ENCODE measurements at regions not wholly inside any gene's neighbourhood (a gene's known extent, or its start where the extent isn't known, plus 50 kb on each side); places are given as distances from the start of the nearest gene placed in this dataset.
"Not testable (repeated sequence)": the region's sequence is repeated elsewhere in the genome, so short reads cannot be mapped to it uniquely, and the experiment has no call there.

GRCh38 chr4:94032754-94033153 lies 174.9 kb upstream of the SMARCAD1 start:
- Histone ChIP-seq H3K4me3 (no peak overlapping the region), H3K4me1 (no peaks in the 10 kb centered on the region), H3K27me3 (ENCODE audit: insufficient read depth in 3 of 3, low read length in 2 of 3) (no peaks in the 10 kb centered on the region), H3K36me3 (ENCODE audit: insufficient read depth in 1 of 2, low read depth in 1 of 2) (no peaks in the 10 kb centered on the region), H3K27ac (no peak overlapping the region), H3K9me3 (no peaks in the 10 kb centered on the region)
- WGBS, 3 donors: 15 to 27% (median 20%) methylated on average over 2 of the region's 2 CpGs
- intact Hi-C loops (cut with DNase I): no loop called here
- DNase-seq (no peak), ATAC-seq (no peak)
- no peak for TF ChIP-seq CTCF (IDR thresholded peaks at IDR 0.05)

- no peaks in the 10 kb centered on the region for H3K36me3 ChIP-seq (ENCODE audit: insufficient read depth in 1 of 2, low read depth in 1 of 2)
- intact Hi-C loops (cut with DNase I): no loop called here
- H3K9me3 ChIP-seq: no peaks in the 10 kb centered on the region
- H3K4me3 ChIP-seq: no peak overlapping the region
- no peak for DNase-seq
- TF ChIP-seq CTCF (IDR thresholded peaks at IDR 0.05): no peak
- no peaks in the 10 kb centered on the region for H3K27me3 ChIP-seq (ENCODE audit: insufficient read depth in 3 of 3, low read length in 2 of 3)
- no peak overlapping the region for H3K27ac ChIP-seq
- H3K4me1 ChIP-seq: no peaks in the 10 kb centered on the region
- WGBS, 3 donors: 48 to 57% (median 54%) methylated on average over 2 of the region's 2 CpGs
- no peak for ATAC-seq
Measured at GRCh38 chr4:94036964-94037363, 170.7 kb upstream of the SMARCAD1 start.

GRCh38 chr4:94038195-94038594 lies 169.5 kb upstream of the SMARCAD1 start:
- DNase-seq (no peak), ATAC-seq (no peak)
- intact Hi-C loops (cut with DNase I): no loop called here
- no peak overlapping the region for H3K4me3 ChIP-seq
- WGBS, 3 donors: 62 to 65% (median 65%) methylated on average over 3 of the region's 3 CpGs
- H3K9me3 ChIP-seq: no peaks in the 10 kb centered on the region
- H3K4me1 ChIP-seq: no peaks in the 10 kb centered on the region
- no peak for TF ChIP-seq CTCF (IDR thresholded peaks at IDR 0.05)
- no peaks in the 10 kb centered on the region for H3K27me3 ChIP-seq (ENCODE audit: insufficient read depth in 3 of 3, low read length in 2 of 3)
- H3K27ac ChIP-seq: no peak overlapping the region
- H3K36me3 ChIP-seq (ENCODE audit: insufficient read depth in 1 of 2, low read depth in 1 of 2): no peaks in the 10 kb centered on the region

GRCh38 chr4:94039226-94039625 lies 168.4 kb upstream of the SMARCAD1 start:
- H3K27ac ChIP-seq: no peak overlapping the region
- no peak for ATAC-seq
- DNase-seq: no peak
- intact Hi-C loops (cut with DNase I): no loop called here
- no peak overlapping the region for H3K4me3 ChIP-seq
- TF ChIP-seq CTCF (IDR thresholded peaks at IDR 0.05): no peak
- no peaks in the 10 kb centered on the region for H3K4me1 ChIP-seq
- no peaks in the 10 kb centered on the region for H3K36me3 ChIP-seq (ENCODE audit: insufficient read depth in 1 of 2, low read depth in 1 of 2)
- no peaks in the 10 kb centered on the region for H3K9me3 ChIP-seq
- 84 to 88% (median 85%) methylated on average over 4 of the region's 4 CpGs for WGBS, 3 donors
- H3K27me3 ChIP-seq (ENCODE audit: insufficient read depth in 3 of 3, low read length in 2 of 3): no peaks in the 10 kb centered on the region

GRCh38 chr4:94044471-94044870 lies 163.2 kb upstream of the SMARCAD1 start:
- DNase-seq; ATAC-seq; H3K27ac ChIP-seq; H3K27me3 ChIP-seq (ENCODE audit: insufficient read depth in 3 of 3, low read length in 2 of 3); H3K4me1 ChIP-seq; H3K36me3 ChIP-seq (ENCODE audit: insufficient read depth in 1 of 2, low read depth in 1 of 2); intact Hi-C loops (cut with DNase I); H3K9me3 ChIP-seq; H3K4me3 ChIP-seq: not testable (repeated sequence)
- WGBS, 3 donors: 96 to 97% (median 96%) methylated on average over 14 of the region's 14 CpGs
